Glutamatergic neuron (in vitro differentiated cells): ENCODE measurements at regions not wholly inside any gene's neighbourhood (a gene's known extent, or its start where the extent isn't known, plus 50 kb on each side); places are given as distances from the start of the nearest gene placed in this dataset.

Experiments used
- DNase-seq: peaks from one replicate; pipeline ENCODE4 v3.0.0; 2022
- H3K27ac Mint-ChIP-seq: one replicate; pipeline ENCODE4 v1.8.0; 2020; ENCODE audit warnings: mild to moderate bottlenecking, mixed read lengths, inconsistent platforms; ENCODE audit not compliant: unreplicated experiment
- H3K27me3 Mint-ChIP-seq: one replicate; pipeline ENCODE4 v1.8.0; 2020; ENCODE audit warnings: mild to moderate bottlenecking, moderate library complexity, mixed read lengths, inconsistent platforms; ENCODE audit not compliant: unreplicated experiment
- H3K36me3 Mint-ChIP-seq: one replicate; pipeline ENCODE4 v1.8.0; 2020; ENCODE audit warnings: mild to moderate bottlenecking, mixed read lengths, inconsistent platforms; ENCODE audit not compliant: unreplicated experiment
- H3K4me1 Mint-ChIP-seq: one replicate; pipeline ENCODE4 v1.8.0; 2020; ENCODE audit warnings: mild to moderate bottlenecking, low read depth, mixed read lengths, inconsistent platforms; ENCODE audit not compliant: unreplicated experiment
- H3K4me3 Mint-ChIP-seq: one replicate; pipeline ENCODE4 v1.8.0; 2020; ENCODE audit warnings: mild to moderate bottlenecking, mixed read lengths, inconsistent platforms; ENCODE audit not compliant: unreplicated experiment
- H3K9me3 Mint-ChIP-seq: one replicate; pipeline ENCODE4 v1.8.0; 2020; ENCODE audit warnings: mild to moderate bottlenecking, moderate library complexity, mixed read lengths, inconsistent platforms; ENCODE audit not compliant: unreplicated experiment
- CTCF ChIP-seq: fragments of 200-600 bp; sonication (generic); IDR thresholded peaks from one replicate; pipeline ENCODE4 v1.5.0; 2021; ENCODE audit not compliant: partially characterized antibody, unreplicated experiment

GRCh38 chr11:115112754-115113153, 391.5 kb downstream of the CADM1 start:
- Mint-ChIP-seq H3K27me3 (peaks cover 3% of the 10 kb centered on the region), H3K4me1 (peaks cover 41% of the 10 kb centered on the region), H3K27ac (peak overlapping the region; percentile 96), H3K4me3 (peak overlapping the region; percentile 53), H3K36me3 (no peaks in the 10 kb centered on the region), H3K9me3 (peaks cover 5% of the 10 kb centered on the region)
- no peak for TF ChIP-seq CTCF
- peak; percentile 63 for DNase-seq

GRCh38 chr11:115117956-115118493, 386.2 kb downstream of the CADM1 start:
- Mint-ChIP-seq H3K36me3 (no peaks in the 10 kb centered on the region), H3K9me3 (peaks cover 7% of the 10 kb centered on the region), H3K4me3 (no peak overlapping the region), H3K27me3 (peaks cover 5% of the 10 kb centered on the region), H3K27ac (peak overlapping the region; percentile 28), H3K4me1 (peaks cover 40% of the 10 kb centered on the region)
- no peak for TF ChIP-seq CTCF
- DNase-seq = no peak

GRCh38 chr11:115119146-115119545, 385.1 kb downstream of the CADM1 start:
- H3K4me3 Mint-ChIP-seq = no peak overlapping the region
- DNase-seq = no peak
- no peaks in the 10 kb centered on the region for H3K36me3 Mint-ChIP-seq
- H3K9me3 Mint-ChIP-seq = peaks cover 7% of the 10 kb centered on the region
- peaks cover 30% of the 10 kb centered on the region for H3K4me1 Mint-ChIP-seq
- H3K27me3 Mint-ChIP-seq = peaks cover 5% of the 10 kb centered on the region
- TF ChIP-seq CTCF = no peak
- no peak overlapping the region for H3K27ac Mint-ChIP-seq
